SU-DHL-6 (cell line): ENCODE measurements at regions not wholly inside any gene's neighbourhood (a gene's known extent, or its start where the extent isn't known, plus 50 kb on each side); places are given as distances from the start of the nearest gene placed in this dataset.
"Not testable (repeated sequence)": the region's sequence is repeated elsewhere in the genome, so short reads cannot be mapped to it uniquely, and the experiment has no call there.

Source experiments
- H2AFZ ChIP-seq: fragments of 200-600 bp; sonication (generic); 2 replicates; pipeline ENCODE4 v1.6.1; 2014; ENCODE audit warnings: low read depth, mild to moderate bottlenecking, moderate library complexity, mixed read lengths, antibody characterized with exemption, low read length; ENCODE audit not compliant: severe bottlenecking
- H3F3A ChIP-seq: fragments of 200-600 bp; shearing (Covaris generic); 2 replicates; pipeline ENCODE4 v1.6.0; 2016; ENCODE audit warnings: antibody characterized with exemption, mild to moderate bottlenecking; ENCODE audit not compliant: insufficient read depth
- H3K27ac ChIP-seq: fragments of 200-600 bp; sonication (generic); 2 replicates; pipeline ENCODE4 v1.5.1; 2016; ENCODE audit warnings: low read depth, mild to moderate bottlenecking, low read length, moderate library complexity, mixed read lengths
- H3K27me3 ChIP-seq: fragments of 200-600 bp; sonication (generic), shearing (Covaris generic); 2 replicates; pipeline ENCODE4 v1.6.0; 2014; ENCODE audit warnings: mild to moderate bottlenecking, low read length
- H3K36me3 ChIP-seq: fragments of 200-600 bp; sonication (generic); 2 replicates; pipeline ENCODE4 v1.6.1; 2014; ENCODE audit warnings: mild to moderate bottlenecking, low read length, mixed read lengths
- H3K4me2 ChIP-seq: fragments of 300-600, 200-600 bp; shearing (Covaris generic), sonication (generic); 2 replicates; pipeline ENCODE4 v1.6.0; 2014; ENCODE audit warnings: low read length, low read depth, mild to moderate bottlenecking; ENCODE audit not compliant: poor library complexity, severe bottlenecking
- H3K4me3 ChIP-seq: fragments of 200-600 bp; sonication (generic); 2 replicates; pipeline ENCODE4 v1.5.1; 2014; ENCODE audit warnings: antibody characterized with exemption, low read length, mild to moderate bottlenecking, mixed read lengths; ENCODE audit not compliant: insufficient read depth, poor library complexity, severe bottlenecking
- H3K79me2 ChIP-seq: fragments of 200-600 bp; sonication (generic); 2 replicates; pipeline ENCODE4 v1.6.1; 2014; ENCODE audit warnings: mild to moderate bottlenecking, low read length, moderate library complexity; ENCODE audit not compliant: insufficient read depth
- H3K9ac ChIP-seq: fragments of 200-600 bp; sonication (generic); 2 replicates; pipeline ENCODE4 v1.7.0; 2014; ENCODE audit warnings: mild to moderate bottlenecking, low read length
- H3K9me2 ChIP-seq: fragments of 200-600 bp; sonication (generic); replicated peaks from 2 replicates; pipeline ENCODE4 v1.6.1; 2014; ENCODE audit warnings: low read length; ENCODE audit not compliant: insufficient read depth
- H3K9me3 ChIP-seq: fragments of 200-600 bp; sonication (generic); 2 replicates; pipeline ENCODE4 v1.6.1; 2014; ENCODE audit warnings: low read length, mixed read lengths; ENCODE audit not compliant: insufficient read depth
- H4K20me1 ChIP-seq: fragments of 200-600 bp; sonication (generic); 2 replicates; pipeline ENCODE4 v1.6.1; 2014; ENCODE audit warnings: low read depth, mild to moderate bottlenecking, antibody characterized with exemption, low read length, moderate library complexity, mixed read lengths
- CTCF ChIP-seq: fragments of 200-600 bp; sonication (generic); IDR thresholded peaks from one replicate; pipeline ENCODE4 v1.5.1; 2017; ENCODE audit warnings: antibody characterized with exemption, mild to moderate bottlenecking, low read length, moderate library complexity; ENCODE audit not compliant: insufficient read depth, poor library complexity, severe bottlenecking
- EZH2phosphoT487 ChIP-seq: fragments of 200-600 bp; sonication (generic), shearing (Covaris generic); conservative IDR thresholded peaks from 2 replicates; pipeline ENCODE4 v1.6.1; 2018; ENCODE audit warnings: mild to moderate bottlenecking, antibody characterized with exemption, low read length, moderate library complexity, mixed read lengths

DNA sequence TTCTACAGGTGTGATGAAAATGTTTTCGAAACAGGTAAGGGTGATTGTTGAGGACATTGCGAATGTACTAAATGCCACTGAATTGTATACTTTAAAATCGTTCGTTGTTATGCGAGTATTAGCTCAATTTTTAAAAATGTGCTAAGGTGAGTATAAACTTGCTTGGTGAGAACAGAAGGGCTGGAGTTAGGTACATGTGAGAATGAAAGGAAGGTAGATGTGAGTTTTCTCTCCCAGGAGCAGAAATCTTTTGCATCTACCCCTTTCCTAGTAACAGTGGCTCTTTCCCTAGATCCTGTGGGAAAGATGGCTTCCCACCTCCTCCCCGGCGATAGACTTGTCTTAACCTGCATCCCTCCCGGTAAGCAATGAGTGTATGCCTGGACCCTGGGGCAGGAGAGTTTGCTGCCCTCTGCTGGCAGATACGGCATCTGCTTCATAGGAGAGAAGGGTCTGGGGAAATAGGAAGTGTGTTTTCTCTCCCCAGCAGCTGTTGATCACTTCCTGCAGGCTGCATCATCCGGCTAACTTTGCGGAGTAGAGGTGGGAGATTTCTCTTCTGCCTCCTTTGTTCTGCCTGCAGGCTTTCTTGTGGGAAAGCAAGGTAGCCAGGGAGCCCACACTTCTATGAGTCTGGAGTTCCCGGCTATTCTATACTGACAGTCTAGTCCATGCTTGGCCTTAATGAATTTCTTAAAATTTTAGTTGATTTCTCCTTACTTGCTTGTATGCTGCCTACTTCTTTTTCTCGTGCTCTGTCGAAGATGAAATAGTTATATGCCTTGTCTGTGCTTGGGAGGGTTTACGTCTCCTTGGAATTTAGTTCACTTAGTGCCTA, 373.3 kb upstream of the SEMA6A start:
- Histone ChIP-seq H2AFZ (peak overlapping the region; percentile 93), H3K27ac (no peak overlapping the region), H3K4me2 (peak overlapping the region; percentile 32), H3K9me2 (no peaks in the 10 kb centered on the region), H3K79me2 (no peaks in the 10 kb centered on the region), H4K20me1 (no peaks in the 10 kb centered on the region), H3K9ac (no peak overlapping the region), H3K4me3 (no peak overlapping the region), H3K36me3 (no peaks in the 10 kb centered on the region), H3F3A (no peaks in the 10 kb centered on the region), H3K27me3 (no peaks in the 10 kb centered on the region), H3K9me3 (no peaks in the 10 kb centered on the region)
- TF ChIP-seq CTCF (peak; percentile 69), EZH2phosphoT487 (no peak)

DNA sequence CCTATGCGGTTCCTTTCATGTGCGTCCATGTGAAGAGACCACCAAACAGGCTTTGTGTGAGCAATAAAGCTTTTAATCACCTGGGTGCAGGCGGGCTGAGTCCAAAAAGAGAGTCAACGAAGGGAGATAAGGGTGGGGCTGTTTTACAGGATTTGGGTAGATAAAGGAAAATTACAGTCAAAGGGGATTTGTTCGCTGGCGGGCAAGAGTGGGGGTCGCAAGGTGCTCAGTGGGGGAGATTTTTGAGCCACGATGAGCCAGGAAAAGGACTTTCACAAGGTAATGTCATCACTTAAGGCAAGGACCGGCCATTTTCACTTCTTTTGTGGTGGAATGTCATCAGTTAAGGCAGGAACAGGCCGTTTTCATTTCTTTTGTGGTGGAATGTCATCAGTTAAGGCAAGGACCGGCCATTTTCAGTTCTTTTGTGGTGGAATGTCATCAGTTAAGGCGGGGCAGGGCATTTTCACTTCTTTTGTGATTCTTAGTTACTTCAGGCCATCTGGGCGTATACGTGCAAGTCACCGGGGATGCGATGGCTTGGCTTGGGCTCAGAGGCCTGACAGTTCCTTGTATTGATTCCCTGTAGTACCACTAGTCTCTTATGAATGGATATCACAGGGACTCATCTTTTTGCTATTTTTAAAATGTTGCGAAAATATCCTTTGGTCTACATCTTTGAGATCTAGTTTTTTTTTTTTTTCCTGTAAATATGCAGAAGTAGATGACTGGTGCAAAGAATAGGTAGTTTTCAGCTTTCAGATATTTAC, 371.2 kb upstream of the SEMA6A start:
- not testable (repeated sequence) for H2AFZ ChIP-seq, H3F3A ChIP-seq, H3K9me3 ChIP-seq, H3K36me3 ChIP-seq, H3K4me2 ChIP-seq, H3K9me2 ChIP-seq, H3K9ac ChIP-seq, H4K20me1 ChIP-seq, H3K79me2 ChIP-seq, H3K27me3 ChIP-seq, H3K27ac ChIP-seq, H3K4me3 ChIP-seq

GRCh38 chr5:116944183-116944582, 369.6 kb upstream of the SEMA6A start:
- Histone ChIP-seq H3K27me3 (no peaks in the 10 kb centered on the region), H3K27ac (no peak overlapping the region), H3K9me3 (no peaks in the 10 kb centered on the region), H3K9ac (no peak overlapping the region), H2AFZ (no peak overlapping the region), H3K79me2 (no peaks in the 10 kb centered on the region), H3K4me3 (no peak overlapping the region), H4K20me1 (no peaks in the 10 kb centered on the region), H3F3A (no peaks in the 10 kb centered on the region), H3K9me2 (no peaks in the 10 kb centered on the region), H3K36me3 (no peaks in the 10 kb centered on the region), H3K4me2 (no peak overlapping the region)
- TF ChIP-seq EZH2phosphoT487, result no peak
- TF ChIP-seq CTCF, result no peak

- Histone ChIP-seq H3F3A (no peaks in the 10 kb centered on the region), H3K27ac (no peak overlapping the region), H3K9me3 (no peaks in the 10 kb centered on the region), H3K36me3 (no peaks in the 10 kb centered on the region), H3K4me2 (no peak overlapping the region), H4K20me1 (no peaks in the 10 kb centered on the region), H3K4me3 (no peak overlapping the region), H3K79me2 (no peaks in the 10 kb centered on the region), H3K9ac (no peak overlapping the region), H3K27me3 (no peaks in the 10 kb centered on the region), H2AFZ (no peak overlapping the region), H3K9me2 (no peaks in the 10 kb centered on the region)
- TF ChIP-seq EZH2phosphoT487 (no peak), CTCF (no peak)
These were observed 368.0 kb upstream of the SEMA6A start for GRCh38 chr5:116942622-116943021.
